SW480 (cell line): ENCODE measurements at regions not wholly inside any gene's neighbourhood (a gene's known extent, or its start where the extent isn't known, plus 50 kb on each side); places are given as distances from the start of the nearest gene placed in this dataset.
"Not testable (repeated sequence)": the region's sequence is repeated elsewhere in the genome, so short reads cannot be mapped to it uniquely, and the experiment has no call there.

Experiments
- DNase-seq: peaks from one replicate; pipeline ENCODE4 v3.0.0-alpha.2; 2016; ENCODE audit warnings: low spot score

DNA sequence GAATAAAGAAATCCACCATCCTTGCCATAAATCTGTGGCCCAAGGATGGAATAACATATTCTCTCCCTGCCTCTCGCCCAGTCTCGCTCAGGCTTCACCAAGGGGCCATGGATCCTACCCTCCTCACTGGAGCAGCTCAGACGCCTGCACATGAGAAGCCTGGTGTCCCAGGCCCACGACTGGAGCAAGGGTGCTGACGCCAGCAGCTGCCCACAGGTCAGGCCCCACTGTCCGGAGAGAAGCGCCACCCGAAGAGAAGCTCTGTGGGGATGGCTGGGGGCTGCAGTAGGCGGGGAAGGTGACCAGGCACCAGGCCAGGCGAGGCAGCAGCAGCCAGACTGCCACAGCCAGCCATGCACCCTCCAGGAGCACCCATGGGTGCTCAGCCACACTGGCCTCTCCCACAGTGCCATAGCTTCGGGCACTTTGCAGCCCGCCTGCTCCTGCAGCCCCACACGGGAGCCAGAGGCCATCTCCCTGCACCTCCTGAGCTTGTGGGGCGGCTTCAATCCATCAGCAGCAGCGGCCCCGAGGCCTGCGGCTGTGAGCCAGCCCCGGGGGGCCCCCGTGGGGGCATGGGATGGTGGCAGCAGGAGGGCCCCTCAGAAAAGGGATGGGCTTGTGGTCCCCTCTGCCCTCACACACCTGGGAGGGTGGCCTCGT lies 286.2 kb upstream of the SGK1 start:
- no peak for DNase-seq

DNA sequence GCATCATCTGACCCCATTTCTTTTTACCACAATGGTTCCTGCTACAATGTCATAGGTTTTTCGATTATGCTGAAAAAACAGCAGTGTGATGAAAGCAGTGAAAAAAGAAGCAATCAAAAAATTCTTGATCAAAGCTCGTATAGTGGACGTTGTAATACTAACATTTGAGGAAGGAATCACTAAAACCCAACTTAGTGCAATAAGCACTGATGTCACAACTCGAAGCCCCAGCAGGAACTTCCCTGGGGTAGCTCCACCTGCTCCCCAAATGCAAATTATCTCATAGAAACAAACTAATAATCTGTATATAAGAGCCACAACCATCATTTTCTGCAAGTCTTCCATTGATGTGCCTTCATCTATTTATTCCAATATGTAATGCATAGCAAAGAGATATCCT lies 285.6 kb upstream of the SGK1 start:
- DNase-seq, result no peak

DNA sequence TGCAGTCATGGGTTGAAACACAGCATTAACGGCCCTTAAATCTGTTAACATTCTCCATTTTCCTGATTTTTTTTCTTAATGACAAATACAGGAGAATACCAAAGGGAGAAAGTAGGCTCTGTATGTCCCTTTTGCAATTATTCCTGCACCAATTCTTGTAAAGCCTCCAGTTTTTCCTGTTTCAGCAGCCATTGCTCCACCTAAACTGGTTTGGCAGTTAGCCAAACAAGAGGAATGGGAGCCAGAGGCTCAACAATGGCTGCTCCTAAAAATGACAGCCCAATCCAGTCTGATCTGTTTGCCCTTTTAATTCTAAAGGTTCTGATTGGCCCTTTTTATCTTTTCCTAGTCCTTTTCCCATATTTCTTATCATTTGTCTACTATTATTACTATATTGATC lies 284.2 kb upstream of the SGK1 start:
- no peak for DNase-seq

DNA sequence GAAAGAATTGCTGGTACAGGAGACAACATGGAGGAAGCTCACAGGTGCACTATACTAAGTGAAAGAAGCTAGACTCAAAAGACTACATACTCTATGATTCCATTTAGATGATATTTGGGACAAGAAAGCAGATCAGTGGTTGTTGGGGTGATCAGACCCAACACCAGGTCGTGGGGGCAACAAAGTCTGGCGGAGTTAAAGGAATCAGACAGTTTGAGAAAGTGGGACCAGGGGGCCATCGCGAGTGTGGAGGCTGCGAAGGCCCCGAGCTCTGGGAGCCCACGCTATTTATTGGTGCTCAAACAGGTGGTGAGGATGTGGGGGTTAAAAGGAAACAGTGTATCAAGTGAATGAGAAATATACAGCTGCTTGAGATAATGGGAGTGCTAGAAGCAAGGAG lies 282.8 kb upstream of the SGK1 start:
- no peak for DNase-seq

DNA sequence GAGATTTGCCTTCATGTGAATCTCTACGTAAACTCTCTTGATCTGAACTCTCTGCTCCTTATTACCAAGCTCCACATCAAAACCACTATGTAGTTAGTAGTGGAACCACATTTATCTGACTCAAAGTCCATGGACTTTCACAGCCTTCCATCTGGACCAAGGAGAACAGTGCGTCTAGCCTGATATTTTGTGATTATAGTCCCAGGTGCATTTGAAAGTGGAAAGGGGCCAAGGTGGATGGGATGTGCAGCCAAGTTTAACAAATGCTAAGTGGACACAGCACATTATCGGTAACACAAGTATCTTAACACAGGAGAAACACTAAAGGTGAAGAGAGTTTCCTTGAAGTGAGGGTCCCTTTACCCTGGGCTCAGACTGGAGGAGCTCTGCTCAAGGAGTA lies 281.2 kb upstream of the SGK1 start:
- no peak for DNase-seq

DNA sequence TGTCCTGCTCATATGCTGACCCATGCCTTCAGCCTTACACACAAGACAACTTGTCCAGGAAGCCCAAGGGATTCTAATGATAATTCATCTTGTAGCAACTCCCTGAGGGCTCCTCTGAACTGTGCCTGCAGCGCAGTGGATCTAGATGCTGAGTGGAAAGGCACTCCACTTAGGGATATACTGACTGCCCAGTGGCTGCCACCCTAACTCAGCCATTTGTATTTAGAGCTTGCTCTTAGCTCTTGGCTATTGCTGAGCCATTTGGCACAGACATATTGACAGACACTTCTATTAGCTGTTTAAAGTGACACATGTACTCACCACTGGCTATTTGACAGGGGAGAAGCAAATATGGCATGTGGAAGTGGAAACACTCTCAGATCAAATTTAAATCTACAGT lies 278.3 kb upstream of the SGK1 start:
- no peak for DNase-seq

DNA sequence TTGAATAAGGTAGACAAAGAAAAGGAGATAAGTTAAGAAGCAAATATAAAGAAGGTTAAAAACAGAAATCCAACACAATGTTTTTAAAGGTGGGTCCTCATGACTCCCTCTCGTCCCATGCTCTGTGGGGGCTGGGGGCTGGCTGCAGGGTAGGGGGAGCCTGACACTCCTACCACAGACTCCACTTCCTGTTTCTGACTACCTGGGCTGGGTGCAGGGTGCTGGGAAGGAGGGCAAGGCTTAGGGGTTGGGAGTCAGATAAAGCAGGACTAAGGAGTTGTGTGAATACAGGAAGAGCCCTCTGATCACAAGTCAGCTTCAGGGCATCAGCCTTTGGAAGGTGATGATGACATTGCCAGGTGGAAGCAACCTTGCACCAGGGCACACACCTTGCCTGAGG lies 277.0 kb upstream of the SGK1 start:
- DNase-seq, result no peak

DNA sequence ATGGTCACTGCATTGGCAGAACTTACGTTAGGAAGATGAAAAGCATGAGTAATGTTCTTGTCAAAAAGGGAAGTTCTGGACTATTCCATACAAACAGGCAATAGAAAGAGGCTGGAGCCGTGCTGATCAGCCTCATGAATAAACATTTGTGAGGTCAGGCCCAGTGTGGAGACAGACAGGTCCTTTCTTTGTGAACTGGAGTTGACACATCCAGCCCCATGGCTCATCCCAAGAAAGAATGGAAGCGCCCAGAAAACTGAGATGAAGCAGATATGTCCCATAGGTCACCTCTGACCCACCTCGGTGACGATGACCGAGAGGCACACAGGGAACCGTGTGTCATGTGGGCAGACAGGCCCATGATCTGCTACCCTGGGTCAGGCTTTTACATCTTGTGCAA lies 276.0 kb upstream of the SGK1 start:
- no peak for DNase-seq

DNA sequence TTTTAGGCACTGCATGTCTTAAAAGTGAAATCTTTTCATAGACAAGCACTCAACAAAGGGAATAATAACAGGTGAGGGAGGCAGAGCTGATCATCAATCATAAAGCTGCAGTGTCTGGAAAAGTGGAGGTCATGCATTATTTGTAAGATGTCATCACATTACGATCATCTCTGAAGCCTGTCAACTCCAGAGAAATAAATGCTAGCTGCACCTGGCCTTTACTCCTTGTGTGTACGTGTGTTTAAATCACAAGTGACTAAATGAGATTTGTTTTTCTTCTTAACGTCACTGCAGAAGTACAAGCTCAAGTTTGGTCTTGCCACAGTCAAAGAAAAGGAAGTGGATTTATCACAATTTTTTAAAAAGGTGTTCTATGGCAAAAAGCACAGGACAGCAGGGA lies 275.5 kb upstream of the SGK1 start:
- DNase-seq, result no peak

DNA sequence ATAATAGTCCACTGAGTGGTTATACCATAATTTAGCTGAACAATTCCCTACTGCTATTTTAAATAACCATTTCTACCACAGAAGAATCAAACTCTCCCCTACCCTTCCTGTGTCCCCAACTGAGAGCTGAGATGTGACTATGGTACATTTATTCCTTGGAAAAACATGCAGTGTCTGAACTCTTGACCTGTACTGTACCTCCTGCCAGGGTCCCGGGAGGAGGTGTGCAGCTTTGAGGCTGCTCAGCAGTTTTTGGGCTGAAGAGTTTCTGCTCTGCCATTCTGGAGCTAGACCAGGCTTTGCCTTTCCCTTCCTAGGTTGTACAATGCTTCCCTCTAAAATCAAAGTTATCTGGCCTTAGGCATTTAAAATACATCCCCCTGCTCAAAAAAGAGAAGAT lies 275.1 kb upstream of the SGK1 start:
- DNase-seq, result no peak

DNA sequence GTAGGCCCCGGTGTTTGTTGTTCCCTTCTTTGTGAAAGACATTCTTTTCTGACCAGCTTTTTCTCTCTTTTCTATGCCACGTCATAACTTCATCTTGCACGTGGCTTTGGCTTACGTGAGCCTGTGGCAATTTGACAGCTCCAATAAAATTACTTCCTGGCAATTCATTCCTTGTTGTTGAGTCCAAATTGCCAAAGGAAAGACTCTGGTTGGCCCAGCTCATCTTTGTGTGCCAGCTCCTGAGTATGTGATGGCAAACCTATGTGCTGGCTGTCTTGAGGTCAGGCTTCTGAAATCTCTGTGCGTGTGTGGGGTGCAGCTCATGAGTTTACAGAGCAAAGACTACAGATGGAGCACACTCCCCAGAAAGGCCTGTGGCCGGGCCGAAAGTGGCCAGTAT lies 272.5 kb upstream of the SGK1 start:
- DNase-seq, result no peak

DNA sequence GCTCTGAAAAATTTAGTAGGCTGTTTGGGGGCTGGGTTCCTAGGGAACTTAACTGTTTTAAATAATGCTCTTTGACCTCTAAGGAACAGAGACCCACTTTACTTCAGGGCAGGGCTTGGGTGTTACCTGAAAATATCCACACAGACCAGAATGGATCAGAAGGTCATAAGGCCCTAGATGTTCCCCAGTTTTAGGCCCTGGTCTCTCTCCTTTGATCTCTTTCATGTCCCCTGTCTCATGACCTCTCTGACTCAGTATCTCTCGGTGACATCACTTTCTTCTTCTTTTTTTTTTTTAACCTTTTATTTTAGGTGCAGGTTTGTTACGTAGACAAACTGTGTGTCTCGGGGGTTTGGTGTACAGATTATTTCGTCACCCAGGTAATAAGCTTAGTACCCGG lies 272.1 kb upstream of the SGK1 start:
- DNase-seq, result no peak

DNA sequence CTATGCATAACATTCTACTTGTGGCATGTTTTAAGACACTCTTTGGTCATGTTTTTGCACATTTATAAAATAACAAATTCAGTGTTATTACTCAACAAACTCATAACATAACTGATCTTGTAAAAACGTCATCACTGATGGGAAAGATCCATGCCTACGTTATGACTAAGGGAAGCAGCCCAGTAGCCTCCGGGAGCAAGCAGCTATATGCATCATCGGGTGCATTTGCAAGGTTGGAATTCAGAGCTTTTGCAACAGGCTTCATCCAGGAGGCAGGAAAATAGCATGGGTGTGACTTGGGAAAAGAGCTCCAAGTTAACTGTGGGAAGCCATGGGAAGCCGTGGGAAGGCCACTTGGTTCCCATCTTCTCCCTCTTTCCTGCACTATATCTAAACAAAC lies 271.6 kb upstream of the SGK1 start:
- DNase-seq, result no peak

DNA sequence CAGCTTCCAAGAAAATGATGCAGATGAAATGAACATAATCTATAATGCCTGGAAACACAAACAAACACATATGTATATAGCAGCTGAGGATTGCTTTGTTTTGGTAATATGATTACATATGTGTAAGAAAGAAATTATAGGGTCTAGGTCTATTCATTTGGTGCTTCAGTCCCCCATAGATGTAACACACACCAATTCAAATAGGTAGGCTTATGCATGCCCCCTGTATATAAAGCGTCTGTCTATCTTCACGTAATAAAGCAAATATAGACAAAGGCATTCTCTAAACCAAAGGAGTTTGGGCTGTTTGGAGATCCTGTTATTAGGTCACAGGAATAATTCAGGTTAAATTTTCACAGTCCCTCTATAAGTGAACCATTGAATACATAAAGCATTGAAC lies 270.4 kb upstream of the SGK1 start:
- no peak for DNase-seq

DNA sequence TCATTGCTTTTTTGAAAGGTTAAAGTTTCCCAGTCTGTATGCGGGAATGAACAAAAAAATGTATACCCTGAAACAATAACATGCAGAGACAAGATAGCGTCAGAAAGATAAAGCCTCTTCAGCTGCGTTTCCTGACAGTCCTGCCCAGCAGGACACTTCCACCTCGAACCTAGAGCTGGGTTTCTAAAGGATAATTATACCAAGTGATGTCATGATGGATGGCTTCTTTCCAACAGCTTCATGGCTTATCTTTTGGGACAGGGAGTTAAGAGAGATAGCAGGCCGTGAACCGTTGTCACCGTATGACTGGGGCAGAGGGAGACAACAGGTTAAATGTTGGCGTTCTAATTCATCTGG lies 267.6 kb upstream of the SGK1 start:
- no peak for DNase-seq

DNA sequence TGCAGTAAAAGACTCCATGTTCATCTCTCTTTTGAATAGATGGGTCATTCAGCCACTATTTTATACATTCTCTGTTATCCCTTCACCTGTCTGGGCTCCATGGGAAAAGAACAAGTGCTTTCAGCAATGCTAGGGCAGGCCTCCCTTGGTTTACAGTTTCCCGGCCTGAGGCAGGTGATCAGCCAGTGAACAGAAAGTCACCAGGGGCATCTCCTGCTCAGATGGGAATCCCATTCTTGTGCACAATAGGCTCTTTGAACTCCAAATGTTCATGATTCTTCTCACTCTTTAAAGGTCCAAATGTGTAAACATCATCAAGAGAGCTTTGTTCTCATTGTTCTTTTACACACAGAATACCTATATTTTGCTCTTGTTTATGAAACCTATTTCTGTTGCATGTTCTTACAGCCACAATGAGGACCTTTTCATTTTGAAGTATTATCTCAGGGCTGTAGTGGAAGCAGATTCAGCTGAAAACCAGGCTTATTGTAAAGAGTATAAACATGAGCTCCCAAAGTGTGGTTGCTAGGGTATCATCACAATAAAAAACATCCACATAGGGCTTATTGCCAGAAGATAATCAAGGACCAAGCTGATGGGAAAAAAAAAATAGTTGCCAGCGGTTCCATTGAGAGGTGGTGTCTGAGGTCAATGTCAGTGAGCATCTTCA lies 267.1 kb upstream of the SGK1 start:
- DNase-seq, result no peak

DNA sequence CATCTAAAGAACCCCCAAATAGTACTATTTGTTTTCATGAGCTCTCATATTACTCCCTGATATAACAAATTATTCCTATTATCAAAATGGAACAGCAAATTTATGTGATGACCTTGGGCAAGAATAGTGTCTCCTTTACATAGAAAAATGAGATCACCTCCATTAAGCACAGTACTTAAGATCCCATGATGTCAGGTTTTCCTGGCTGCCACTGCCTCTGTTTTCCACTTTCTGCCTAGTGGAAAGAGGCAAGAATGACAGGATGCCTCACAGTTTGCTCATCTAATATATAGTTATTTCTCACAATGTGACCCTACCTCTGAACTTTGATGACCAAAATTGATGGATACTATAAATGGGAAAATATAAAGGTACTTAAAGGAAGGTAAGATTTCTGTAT lies 260.1 kb upstream of the SGK1 start:
- no peak for DNase-seq

DNA sequence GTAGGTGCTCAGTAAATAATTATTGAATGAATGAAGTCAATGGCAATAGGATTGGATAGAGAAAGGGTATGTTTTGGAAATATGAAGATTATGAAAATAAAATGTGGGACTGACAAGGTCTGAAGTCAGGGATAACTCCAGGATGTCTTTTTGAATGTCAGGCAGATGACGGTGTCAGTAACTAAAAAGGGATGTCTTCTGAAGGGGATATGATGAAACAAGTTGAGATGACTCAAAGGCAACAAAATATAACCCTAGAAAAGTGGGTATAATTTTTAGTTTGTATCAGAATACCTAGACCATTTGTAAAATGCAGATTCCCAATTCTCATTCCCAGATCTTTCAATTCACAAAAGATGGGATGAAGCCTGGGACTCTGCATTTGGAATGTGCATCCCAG lies 257.3 kb upstream of the SGK1 start:
- DNase-seq, result no peak

DNA sequence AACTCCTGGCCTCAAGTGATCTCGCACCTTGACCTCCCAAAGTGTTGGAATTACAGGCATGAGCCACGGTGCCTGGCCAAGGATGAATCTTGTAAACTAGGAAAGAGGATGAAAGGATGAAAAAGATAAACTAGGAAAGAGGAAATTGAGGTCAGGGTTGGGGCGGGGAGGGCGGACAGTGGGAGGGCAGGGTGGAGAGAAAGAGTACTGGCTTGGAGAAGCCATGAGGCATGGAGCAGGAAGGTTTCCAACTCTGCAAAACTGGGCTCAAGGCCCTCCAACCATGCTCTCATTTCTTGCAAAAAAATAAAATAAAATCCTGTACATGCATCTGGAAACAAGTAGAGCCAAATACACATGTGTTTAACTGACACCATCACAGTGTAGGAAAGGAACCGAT lies 256.6 kb upstream of the SGK1 start:
- DNase-seq, result no peak

DNA sequence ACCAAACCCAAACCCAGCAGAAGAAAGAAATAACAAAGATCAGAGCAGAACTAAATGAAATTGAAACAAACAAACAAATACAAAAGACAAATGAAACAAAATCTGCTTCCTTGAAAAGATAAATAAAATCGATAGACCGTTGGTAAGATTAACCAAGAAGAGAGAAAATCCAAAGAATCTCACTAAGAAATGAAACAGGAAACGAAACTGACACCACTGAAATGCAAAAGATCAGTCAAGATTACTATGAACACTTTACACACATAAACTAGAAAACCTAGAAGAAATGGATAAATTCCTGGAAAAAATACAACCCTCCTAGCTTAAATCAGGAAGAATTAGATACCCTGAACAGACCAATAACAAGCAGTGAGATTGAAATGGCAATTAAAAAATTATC lies 252.1 kb upstream of the SGK1 start:
- DNase-seq, result not testable (repeated sequence)

DNA sequence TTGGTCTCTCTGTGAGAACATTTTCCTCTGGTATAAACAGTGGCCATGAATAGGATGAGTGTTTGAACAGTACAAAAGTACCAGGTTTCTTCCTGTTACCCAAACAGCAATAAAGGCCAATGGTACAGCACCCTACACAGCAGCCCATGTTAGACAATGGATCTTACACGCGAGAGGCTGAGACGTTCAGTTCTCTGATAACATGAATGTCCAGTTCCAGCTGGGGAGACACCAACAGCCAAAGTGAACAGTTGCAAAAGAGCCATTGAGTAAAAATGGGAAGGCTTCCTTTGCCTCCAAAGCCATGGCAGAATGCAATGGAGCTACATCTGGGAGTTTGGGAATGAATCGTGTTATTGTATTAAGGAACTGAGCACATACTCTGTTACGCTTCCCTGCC lies 246.8 kb upstream of the SGK1 start:
- DNase-seq, result no peak

DNA sequence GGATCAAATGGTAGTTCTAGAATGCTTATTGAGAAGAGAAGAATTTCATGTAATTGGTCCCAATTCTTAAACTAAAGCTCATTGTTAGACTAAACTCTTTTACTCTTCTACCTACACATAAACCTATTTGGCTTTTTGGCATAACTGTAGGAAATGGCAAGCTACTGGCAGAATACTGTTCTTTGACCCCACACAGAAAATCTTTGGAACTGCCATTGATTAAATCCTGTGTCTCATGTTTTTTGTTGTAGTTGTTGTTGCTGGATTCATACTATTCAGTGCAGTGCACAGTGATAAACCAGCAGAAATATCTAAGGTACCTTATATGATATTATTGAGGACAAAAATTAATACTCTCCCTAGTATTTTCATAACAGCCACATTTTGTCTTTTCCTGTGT lies 242.1 kb upstream of the SGK1 start:
- no peak for DNase-seq

DNA sequence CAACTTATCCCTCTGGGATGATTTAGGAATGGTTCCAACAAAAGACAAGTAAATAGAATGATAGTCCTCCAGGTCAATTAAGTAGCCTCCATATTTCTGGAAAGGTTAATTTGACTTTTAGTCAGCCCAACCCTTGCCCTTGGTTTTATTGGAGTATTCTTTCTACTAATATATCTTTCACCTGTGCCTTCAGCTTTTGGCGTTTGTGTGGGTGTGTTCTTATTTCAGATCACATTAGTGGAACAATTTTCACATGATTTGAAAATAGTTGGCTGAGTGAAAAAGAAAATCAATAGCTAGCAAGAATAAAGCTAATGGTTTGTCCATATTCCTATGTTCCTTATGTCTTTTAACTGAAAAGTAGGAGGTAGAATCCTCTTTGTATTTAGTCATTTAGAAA lies 239.6 kb upstream of the SGK1 start:
- DNase-seq, result no peak

DNA sequence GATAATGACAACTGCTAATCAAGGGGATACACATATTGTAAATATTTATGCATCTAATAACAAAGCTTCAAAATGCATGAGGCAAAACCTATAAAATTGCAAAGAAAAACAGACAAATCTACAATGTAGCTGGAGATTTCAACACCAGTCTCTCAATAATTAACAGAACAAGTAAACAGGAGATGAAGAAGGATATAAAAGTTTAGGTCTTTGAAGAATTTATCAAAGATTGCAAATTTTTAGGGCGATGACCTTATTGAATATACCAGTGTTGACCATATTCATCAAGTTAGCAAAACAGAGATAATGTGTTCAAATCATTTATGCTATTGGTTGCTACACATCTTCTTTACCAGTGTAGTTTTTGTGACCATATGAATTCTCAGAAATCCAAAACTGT lies 237.8 kb upstream of the SGK1 start:
- DNase-seq, result no peak

DNA sequence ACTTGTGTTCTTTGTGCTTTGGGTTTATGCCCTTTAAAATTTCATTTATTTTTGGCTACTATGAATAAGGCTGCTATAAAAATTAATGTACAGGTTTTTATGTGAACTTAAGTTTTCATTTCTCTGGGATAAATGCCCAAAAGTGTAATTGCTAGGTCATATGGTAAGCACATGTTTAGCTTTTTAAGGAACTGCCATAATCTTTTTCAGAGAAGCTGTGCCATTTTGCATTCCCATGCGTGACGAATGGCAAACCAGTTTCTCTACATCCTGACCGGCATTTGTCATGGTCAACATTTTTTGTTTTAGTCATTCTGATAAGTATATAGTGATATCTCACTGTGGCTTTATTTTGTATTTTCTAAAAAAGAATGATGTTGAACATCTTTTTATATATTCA lies 236.0 kb upstream of the SGK1 start:
- no peak for DNase-seq
